Neural progenitor cell (in vitro differentiated cells): ENCODE measurements at regions not wholly inside any gene's neighbourhood (a gene's known extent, or its start where the extent isn't known, plus 50 kb on each side); places are given as distances from the start of the nearest gene placed in this dataset.

Experiments used
- DNase-seq: peaks from one replicate; pipeline ENCODE4 v3.0.0-alpha.2; 2016; ENCODE audit warnings: low spot score
- H2AFZ ChIP-seq: fragments of 200-600 bp; sonication (generic); replicated peaks from 2 replicates; pipeline ENCODE4 v1.6.1; 2016; ENCODE audit warnings: antibody characterized with exemption
- H3F3A ChIP-seq: fragments of 200-600 bp; sonication (generic); 2 replicates; pipeline ENCODE4 v1.6.1; 2016; ENCODE audit warnings: antibody characterized with exemption, low read depth
- H3K27ac ChIP-seq: fragments of 200-600 bp; sonication (generic); 2 replicates; pipeline ENCODE4 v1.5.1; 2016; ENCODE audit warnings: mild to moderate bottlenecking
- H3K27me3 ChIP-seq: fragments of 200-600 bp; sonication (generic); 2 replicates; pipeline ENCODE4 v1.6.1; 2016; ENCODE audit warnings: mild to moderate bottlenecking, moderate library complexity
- H3K36me3 ChIP-seq: fragments of 200-600 bp; sonication (generic); 2 replicates; pipeline ENCODE4 v1.5.1; 2016
- H3K4me1 ChIP-seq: fragments of 200-600 bp; sonication (generic); 2 replicates; pipeline ENCODE4 v1.6.1; 2016; ENCODE audit warnings: mixed run types
- H3K4me2 ChIP-seq: fragments of 200-600 bp; sonication (generic); 2 replicates; pipeline ENCODE4 v1.6.1; 2016
- H3K4me3 ChIP-seq: fragments of 200-600 bp; sonication (generic); 2 replicates; pipeline ENCODE4 v1.5.1; 2016
- H3K79me2 ChIP-seq: fragments of 200-600 bp; sonication (generic); 2 replicates; pipeline ENCODE4 v1.6.1; 2016; ENCODE audit warnings: low read depth
- H3K9ac ChIP-seq: fragments of 200-600 bp; sonication (generic); 2 replicates; pipeline ENCODE4 v1.6.1; 2016
- H3K9me3 ChIP-seq: fragments of 200-600 bp; sonication (generic); 2 replicates; pipeline ENCODE4 v1.5.1; 2016; ENCODE audit warnings: low read depth
- H4K20me1 ChIP-seq: fragments of 200-600 bp; sonication (generic); 2 replicates; pipeline ENCODE4 v1.6.1; 2016; ENCODE audit warnings: low read depth
- H3K27ac Mint-ChIP-seq: 3 replicates; pipeline ENCODE4 v1.8.0; 2021; ENCODE audit warnings: mixed read lengths
- H3K27me3 Mint-ChIP-seq: 2 replicates; pipeline ENCODE4 v1.8.0; 2022; ENCODE audit warnings: low read depth, mild to moderate bottlenecking, inconsistent platforms, moderate library complexity, mixed read lengths; ENCODE audit not compliant: insufficient read depth
- H3K36me3 Mint-ChIP-seq: 3 replicates; pipeline ENCODE4 v1.8.0; 2021; ENCODE audit warnings: mixed read lengths
- H3K4me1 Mint-ChIP-seq: 3 replicates; pipeline ENCODE4 v1.8.0; 2021; ENCODE audit warnings: mixed read lengths
- H3K4me3 Mint-ChIP-seq: 3 replicates; pipeline ENCODE4 v1.8.0; 2021; ENCODE audit warnings: mild to moderate bottlenecking, moderate library complexity, mixed read lengths
- H3K9me3 Mint-ChIP-seq: 3 replicates; pipeline ENCODE4 v1.8.0; 2020; ENCODE audit warnings: mixed read lengths
- EZH2 ChIP-seq: fragments of 200-600 bp; sonication (generic); IDR thresholded peaks from 2 replicates; pipeline ENCODE4 v1.6.1; 2017; ENCODE audit warnings: antibody characterized with exemption, mild to moderate bottlenecking, moderate library complexity
- EZH2phosphoT487 ChIP-seq: fragments of 200-600 bp; sonication (generic); IDR thresholded peaks from 2 replicates; pipeline ENCODE4 v1.6.1; 2017; ENCODE audit warnings: antibody characterized with exemption
- TF ChIP-seq, protein P1 (sequence below): fragments of 200-600 bp; sonication (generic); IDR thresholded peaks from 2 replicates; pipeline ENCODE4 v1.5.1; 2017; ENCODE audit warnings: antibody characterized with exemption, mild to moderate bottlenecking

DNA sequence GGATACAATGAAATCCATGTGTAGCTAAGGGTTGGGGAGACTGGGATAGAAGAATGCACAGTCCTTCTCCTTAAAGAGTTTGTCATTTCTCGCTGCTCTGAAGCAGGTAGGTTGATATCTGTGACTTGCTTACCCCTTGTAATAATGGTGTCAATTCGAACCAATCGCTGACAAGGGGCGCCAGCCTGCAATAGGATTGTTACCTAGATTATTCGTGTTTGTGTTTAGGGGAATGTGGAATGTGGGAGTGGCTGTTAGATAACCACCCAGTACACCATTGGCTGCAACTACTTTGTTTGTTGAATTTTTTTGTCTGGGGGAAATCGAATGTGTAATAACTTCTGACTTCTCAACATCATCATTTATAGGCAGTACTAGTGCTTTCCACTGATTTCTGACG is 141.6 kb downstream of the LARP7 start:
- no peak for DNase-seq
- TF ChIP-seq EZH2phosphoT487 (no peak), EZH2 (no peak)
- TF ChIP-seq, protein P1, sequence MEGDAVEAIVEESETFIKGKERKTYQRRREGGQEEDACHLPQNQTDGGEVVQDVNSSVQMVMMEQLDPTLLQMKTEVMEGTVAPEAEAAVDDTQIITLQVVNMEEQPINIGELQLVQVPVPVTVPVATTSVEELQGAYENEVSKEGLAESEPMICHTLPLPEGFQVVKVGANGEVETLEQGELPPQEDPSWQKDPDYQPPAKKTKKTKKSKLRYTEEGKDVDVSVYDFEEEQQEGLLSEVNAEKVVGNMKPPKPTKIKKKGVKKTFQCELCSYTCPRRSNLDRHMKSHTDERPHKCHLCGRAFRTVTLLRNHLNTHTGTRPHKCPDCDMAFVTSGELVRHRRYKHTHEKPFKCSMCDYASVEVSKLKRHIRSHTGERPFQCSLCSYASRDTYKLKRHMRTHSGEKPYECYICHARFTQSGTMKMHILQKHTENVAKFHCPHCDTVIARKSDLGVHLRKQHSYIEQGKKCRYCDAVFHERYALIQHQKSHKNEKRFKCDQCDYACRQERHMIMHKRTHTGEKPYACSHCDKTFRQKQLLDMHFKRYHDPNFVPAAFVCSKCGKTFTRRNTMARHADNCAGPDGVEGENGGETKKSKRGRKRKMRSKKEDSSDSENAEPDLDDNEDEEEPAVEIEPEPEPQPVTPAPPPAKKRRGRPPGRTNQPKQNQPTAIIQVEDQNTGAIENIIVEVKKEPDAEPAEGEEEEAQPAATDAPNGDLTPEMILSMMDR: no peak
- Mint-ChIP-seq H3K4me1 (no peaks in the 10 kb centered on the region), H3K27me3 (no peaks in the 10 kb centered on the region), H3K27ac (no peak overlapping the region), H3K36me3 (no peaks in the 10 kb centered on the region), H3K9me3 (no peaks in the 10 kb centered on the region), H3K4me3 (no peak overlapping the region)
- Histone ChIP-seq H3K9me3 (no peaks in the 10 kb centered on the region), H3F3A (peaks cover 8% of the 10 kb centered on the region), H4K20me1 (no peaks in the 10 kb centered on the region), H3K79me2 (peaks cover 6% of the 10 kb centered on the region), H2AFZ (no peak overlapping the region), H3K4me2 (no peak overlapping the region), H3K4me1 (no peaks in the 10 kb centered on the region), H3K9ac (no peak overlapping the region), H3K36me3 (no peaks in the 10 kb centered on the region), H3K4me3 (no peak overlapping the region), H3K27ac (no peak overlapping the region), H3K27me3 (no peaks in the 10 kb centered on the region)

DNA sequence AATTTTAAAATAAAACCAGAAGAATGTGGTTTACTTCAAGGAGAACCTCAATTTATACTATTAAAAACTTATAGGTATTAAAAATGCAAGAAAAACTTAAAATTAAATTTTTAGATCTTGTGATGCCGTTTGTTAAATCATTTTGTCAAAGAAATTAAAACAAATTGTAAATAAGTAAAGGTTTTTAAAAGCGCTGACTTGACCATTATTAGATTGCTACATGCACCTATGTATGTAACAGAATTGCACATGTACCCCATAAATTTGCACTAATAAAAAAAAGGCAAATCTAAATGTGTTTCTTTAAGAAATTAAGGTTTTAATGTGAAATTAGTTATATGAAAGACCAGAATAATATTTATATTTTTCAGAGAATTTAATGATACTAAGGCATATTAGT is 156.1 kb downstream of the LARP7 start:
- Histone ChIP-seq H3K79me2 (peaks cover 3% of the 10 kb centered on the region), H3F3A (peaks cover 4% of the 10 kb centered on the region), H3K4me3 (no peak overlapping the region), H3K27ac (no peak overlapping the region), H3K9ac (no peak overlapping the region), H3K4me1 (no peaks in the 10 kb centered on the region), H3K27me3 (no peaks in the 10 kb centered on the region), H3K36me3 (no peaks in the 10 kb centered on the region), H3K9me3 (no peaks in the 10 kb centered on the region), H3K4me2 (no peak overlapping the region), H2AFZ (no peak overlapping the region), H4K20me1 (no peaks in the 10 kb centered on the region)
- no peak overlapping the region for H3K27ac Mint-ChIP-seq
- DNase-seq: no peak
- H3K9me3 Mint-ChIP-seq: peaks cover 4% of the 10 kb centered on the region
- H3K27me3 Mint-ChIP-seq: no peaks in the 10 kb centered on the region
- H3K4me1 Mint-ChIP-seq: no peaks in the 10 kb centered on the region
- H3K4me3 Mint-ChIP-seq: no peak overlapping the region
- TF ChIP-seq, protein P1: no peak
- TF ChIP-seq EZH2 (no peak), EZH2phosphoT487 (no peak)
- H3K36me3 Mint-ChIP-seq: peaks cover 5% of the 10 kb centered on the region

DNA sequence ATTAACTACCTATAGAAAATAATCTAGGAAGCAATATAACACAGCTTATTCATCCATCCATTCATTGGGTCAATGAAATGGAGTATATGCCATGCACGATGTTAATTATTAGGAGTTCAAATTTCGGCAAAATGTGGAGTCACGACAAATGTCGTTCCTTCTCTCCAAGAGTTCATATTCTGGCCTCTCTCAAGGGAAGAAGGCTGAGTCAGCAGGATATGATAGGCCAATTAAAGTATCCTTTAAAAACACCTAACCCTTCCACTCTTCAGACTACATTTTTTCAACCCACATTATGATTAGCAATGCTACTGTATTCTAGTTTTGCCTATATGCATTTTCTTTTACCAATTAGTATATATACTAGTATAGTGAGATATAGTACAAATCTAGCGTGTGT is 163.1 kb downstream of the LARP7 start:
- Mint-ChIP-seq H3K36me3 (no peaks in the 10 kb centered on the region), H3K27me3 (peaks cover 3% of the 10 kb centered on the region), H3K4me1 (peaks cover 13% of the 10 kb centered on the region), H3K27ac (no peak overlapping the region), H3K4me3 (no peak overlapping the region), H3K9me3 (no peaks in the 10 kb centered on the region)
- no peaks in the 10 kb centered on the region for H3K9me3 ChIP-seq
- no peak overlapping the region for H3K4me2 ChIP-seq
- H2AFZ ChIP-seq: no peak overlapping the region
- no peaks in the 10 kb centered on the region for H3K27me3 ChIP-seq
- DNase-seq: no peak
- H3K9ac ChIP-seq: no peak overlapping the region
- peaks cover 32% of the 10 kb centered on the region for H3F3A ChIP-seq
- H3K36me3 ChIP-seq: no peaks in the 10 kb centered on the region
- H3K79me2 ChIP-seq: peaks cover 15% of the 10 kb centered on the region
- TF ChIP-seq, protein P1: no peak
- TF ChIP-seq EZH2 (no peak), EZH2phosphoT487 (no peak)
- no peak overlapping the region for H3K27ac ChIP-seq
- H4K20me1 ChIP-seq: no peaks in the 10 kb centered on the region
- H3K4me1 ChIP-seq: peaks cover 34% of the 10 kb centered on the region
- H3K4me3 ChIP-seq: no peak overlapping the region

DNA sequence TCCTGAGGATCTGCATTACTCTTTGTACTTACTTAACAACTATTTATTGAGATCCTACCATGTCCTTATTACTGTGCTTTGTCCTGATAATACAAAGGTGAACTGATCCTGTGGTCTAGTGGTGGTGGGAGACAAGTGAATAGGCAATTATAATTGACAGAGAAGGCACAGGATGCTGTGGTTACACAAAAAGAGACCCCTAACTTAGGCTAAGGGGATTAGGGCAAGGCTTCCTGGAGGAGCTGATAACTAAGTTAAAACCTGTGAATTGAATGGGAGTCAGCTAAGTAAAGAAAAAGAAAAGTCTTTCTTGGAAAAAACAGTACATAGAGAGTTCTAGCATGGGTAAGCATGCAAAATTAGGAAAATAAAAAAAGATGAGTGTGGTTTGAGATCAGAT is 164.4 kb downstream of the LARP7 start:
- Mint-ChIP-seq H3K4me1 (peaks cover 13% of the 10 kb centered on the region), H3K4me3 (no peak overlapping the region), H3K27ac (no peak overlapping the region), H3K27me3 (peaks cover 3% of the 10 kb centered on the region), H3K36me3 (no peaks in the 10 kb centered on the region), H3K9me3 (no peaks in the 10 kb centered on the region)
- Histone ChIP-seq H3K27ac (peak overlapping the region; percentile 84), H3K4me2 (peak overlapping the region; percentile 60), H3K4me1 (peaks cover 34% of the 10 kb centered on the region), H3K79me2 (peaks cover 18% of the 10 kb centered on the region), H4K20me1 (no peaks in the 10 kb centered on the region), H3F3A (peaks cover 34% of the 10 kb centered on the region), H3K27me3 (no peaks in the 10 kb centered on the region), H2AFZ (no peak overlapping the region), H3K4me3 (no peak overlapping the region), H3K36me3 (no peaks in the 10 kb centered on the region), H3K9ac (no peak overlapping the region), H3K9me3 (no peaks in the 10 kb centered on the region)
- peak; percentile 72 for DNase-seq
- TF ChIP-seq EZH2 (no peak), EZH2phosphoT487 (no peak)
- TF ChIP-seq, protein P1: no peak
